AG09309 (cell line): ENCODE measurements at regions not wholly inside any gene's neighbourhood (a gene's known extent, or its start where the extent isn't known, plus 50 kb on each side); places are given as distances from the start of the nearest gene placed in this dataset.

Experiments used
- DNase-seq: peaks from one replicate; pipeline ENCODE4 v3.0.0-alpha.2; 2010; ENCODE audit warnings: low read depth
- H3K4me3 ChIP-seq: 2 replicates; pipeline ENCODE4 v1.5.1; 2011; ENCODE audit warnings: mild to moderate bottlenecking, low read depth, low read length, moderate library complexity; ENCODE audit not compliant: control insufficient read depth
- TF ChIP-seq, protein P1 (sequence below): IDR thresholded peaks from 2 replicates; pipeline ENCODE4 v1.5.1; 2011; ENCODE audit warnings: mild to moderate bottlenecking, low read depth, low read length, inconsistent platforms; ENCODE audit not compliant: insufficient read depth, control insufficient read depth; ENCODE audit errors: missing control alignments

DNA sequence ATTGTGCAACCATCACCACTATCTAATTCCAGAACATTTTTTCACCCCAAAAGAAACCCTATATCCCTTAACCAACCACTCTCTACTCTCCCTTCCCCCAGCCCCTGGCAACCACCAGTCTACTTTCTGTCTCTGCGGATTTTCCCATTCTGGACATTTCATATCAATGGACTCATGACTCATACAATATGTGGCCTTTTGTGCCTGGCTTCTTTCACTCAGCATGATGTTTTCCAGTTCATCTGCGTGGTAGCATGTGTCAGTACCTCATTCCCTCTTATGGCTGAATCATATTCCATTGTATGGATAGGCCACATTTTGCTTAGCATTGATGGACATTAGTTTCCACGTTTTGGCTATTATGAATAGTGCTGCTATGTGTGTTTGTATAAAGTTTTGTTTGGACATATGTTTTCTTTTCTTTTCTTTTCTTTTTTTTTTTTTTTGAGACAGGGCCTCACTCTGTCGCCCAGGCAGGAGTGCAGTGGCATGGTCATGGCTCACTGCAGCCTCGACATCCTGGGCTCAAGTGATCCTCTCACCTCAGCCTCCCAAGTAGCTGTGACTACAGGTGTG lies 335.4 kb downstream of the BCOR start:
- TF ChIP-seq, protein P1, sequence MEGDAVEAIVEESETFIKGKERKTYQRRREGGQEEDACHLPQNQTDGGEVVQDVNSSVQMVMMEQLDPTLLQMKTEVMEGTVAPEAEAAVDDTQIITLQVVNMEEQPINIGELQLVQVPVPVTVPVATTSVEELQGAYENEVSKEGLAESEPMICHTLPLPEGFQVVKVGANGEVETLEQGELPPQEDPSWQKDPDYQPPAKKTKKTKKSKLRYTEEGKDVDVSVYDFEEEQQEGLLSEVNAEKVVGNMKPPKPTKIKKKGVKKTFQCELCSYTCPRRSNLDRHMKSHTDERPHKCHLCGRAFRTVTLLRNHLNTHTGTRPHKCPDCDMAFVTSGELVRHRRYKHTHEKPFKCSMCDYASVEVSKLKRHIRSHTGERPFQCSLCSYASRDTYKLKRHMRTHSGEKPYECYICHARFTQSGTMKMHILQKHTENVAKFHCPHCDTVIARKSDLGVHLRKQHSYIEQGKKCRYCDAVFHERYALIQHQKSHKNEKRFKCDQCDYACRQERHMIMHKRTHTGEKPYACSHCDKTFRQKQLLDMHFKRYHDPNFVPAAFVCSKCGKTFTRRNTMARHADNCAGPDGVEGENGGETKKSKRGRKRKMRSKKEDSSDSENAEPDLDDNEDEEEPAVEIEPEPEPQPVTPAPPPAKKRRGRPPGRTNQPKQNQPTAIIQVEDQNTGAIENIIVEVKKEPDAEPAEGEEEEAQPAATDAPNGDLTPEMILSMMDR: no peak
- no peak for DNase-seq
- H3K4me3 ChIP-seq: no peak overlapping the region

- TF ChIP-seq, protein P1: no peak
- DNase-seq: no peak
- H3K4me3 ChIP-seq: no peak overlapping the region
Observed at GRCh38 chrX:39764441-39764914, 333.3 kb downstream of the BCOR start.

- TF ChIP-seq, protein P1: no peak
- H3K4me3 ChIP-seq: no peak overlapping the region
- DNase-seq: no peak
Observed at GRCh38 chrX:39765327-39765726, 332.4 kb downstream of the BCOR start.

DNA sequence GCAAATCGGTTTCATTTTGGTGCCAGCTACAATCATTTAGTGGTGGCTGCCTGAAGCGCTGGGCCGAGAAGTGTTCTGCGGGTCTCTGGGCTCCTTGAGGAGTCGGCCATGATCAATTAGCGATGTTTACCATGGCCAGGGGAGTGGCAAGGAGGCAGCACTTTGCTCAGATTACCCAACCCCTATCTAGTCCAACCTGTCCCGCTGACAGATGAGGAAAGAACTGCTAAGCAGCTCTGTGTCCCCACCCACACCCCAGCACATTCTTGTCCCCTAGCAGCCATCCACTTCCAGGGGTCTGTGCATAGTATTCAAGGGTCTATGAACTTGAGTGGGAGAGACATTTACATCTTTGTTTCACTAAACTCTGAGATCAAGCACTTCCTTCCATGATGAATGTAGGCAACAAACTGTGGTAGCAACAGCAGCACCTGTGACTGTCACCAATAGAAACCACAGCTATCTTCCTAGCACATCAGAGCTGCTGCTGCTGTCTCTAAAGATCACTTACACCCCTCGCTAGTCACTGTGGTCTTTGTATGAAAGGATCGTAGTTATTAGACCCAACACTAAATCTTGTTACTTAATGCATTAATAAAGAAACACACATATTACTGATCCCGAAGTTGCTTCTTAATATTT lies 331.6 kb downstream of the BCOR start:
- no peak for DNase-seq
- H3K4me3 ChIP-seq: no peak overlapping the region
- TF ChIP-seq, protein P1: no peak

DNA sequence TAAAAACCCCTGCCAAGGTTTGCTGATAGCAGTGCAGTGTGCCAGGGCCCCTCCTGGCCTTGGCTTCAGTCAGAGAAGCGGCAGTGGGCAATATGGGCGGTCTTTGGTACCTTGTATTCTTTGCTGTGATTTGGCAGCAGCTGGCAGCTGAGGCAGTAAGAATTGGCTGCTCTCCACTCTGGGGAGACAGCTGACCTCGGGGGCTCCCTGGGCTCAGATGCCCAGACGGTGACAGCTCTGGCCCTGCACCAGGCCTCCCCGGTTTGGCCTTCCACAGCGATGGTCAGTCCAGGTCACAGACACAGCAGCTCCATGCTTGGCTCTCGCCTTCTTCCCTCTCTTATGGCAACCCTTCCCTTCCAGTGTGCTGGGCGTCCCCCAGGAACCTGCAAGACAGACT lies 330.9 kb downstream of the BCOR start:
- TF ChIP-seq, protein P1: no peak
- no peak for DNase-seq
- no peak overlapping the region for H3K4me3 ChIP-seq

DNA sequence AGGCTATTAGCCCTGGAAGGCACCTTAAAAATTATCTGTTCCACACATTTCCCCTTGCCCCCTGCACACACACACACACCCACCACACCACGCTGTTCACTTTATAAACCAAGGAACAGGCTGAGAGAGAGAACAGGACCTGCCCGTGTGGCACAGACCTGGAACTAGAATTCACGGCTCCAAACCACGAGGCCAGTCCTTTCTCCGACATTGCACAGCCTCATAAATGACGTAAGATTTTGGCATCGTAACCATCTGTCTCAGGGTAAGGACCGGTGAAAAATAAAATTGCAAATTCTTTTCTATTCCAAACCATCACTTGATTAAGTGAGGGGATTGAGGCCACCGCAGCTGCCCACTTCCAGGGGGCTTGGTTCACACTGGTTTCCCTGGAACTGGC lies 330.3 kb downstream of the BCOR start:
- no peak overlapping the region for H3K4me3 ChIP-seq
- DNase-seq: no peak
- TF ChIP-seq, protein P1: no peak
